ACC112 (cell line): ENCODE measurements at regions not wholly inside any gene's neighbourhood (a gene's known extent, or its start where the extent isn't known, plus 50 kb on each side); places are given as distances from the start of the nearest gene placed in this dataset.

ENCODE experiments used
- H2AFZ ChIP-seq: fragments of 200-600 bp; sonication (generic); one replicate; pipeline ENCODE4 v1.6.0; 2017; ENCODE audit warnings: antibody characterized with exemption, low read length; ENCODE audit not compliant: unreplicated experiment
- H3K27ac ChIP-seq: fragments of 200-600 bp; sonication (generic); 2 replicates; pipeline ENCODE4 v1.5.1; 2014; ENCODE audit warnings: low read depth, mild to moderate bottlenecking, antibody characterized with exemption, low read length, moderate library complexity
- H3K27me3 ChIP-seq: fragments of 200-600 bp; sonication (generic); 2 replicates; pipeline ENCODE4 v1.6.1; 2014; ENCODE audit warnings: mild to moderate bottlenecking, antibody characterized with exemption, low read length, moderate library complexity, mixed read lengths; ENCODE audit not compliant: insufficient read depth
- H3K36me3 ChIP-seq: fragments of 200-600 bp; sonication (generic); 2 replicates; pipeline ENCODE4 v1.6.1; 2016; ENCODE audit warnings: mild to moderate bottlenecking, antibody characterized with exemption, low read length, moderate library complexity, mixed read lengths; ENCODE audit not compliant: insufficient read depth
- H3K4me1 ChIP-seq: fragments of 200-600 bp; sonication (generic); one replicate; pipeline ENCODE4 v1.6.1; 2016; ENCODE audit warnings: low read length, mixed read lengths; ENCODE audit not compliant: insufficient read depth, unreplicated experiment, control insufficient read depth
- H3K4me3 ChIP-seq: fragments of 200-600 bp; sonication (generic); 2 replicates; pipeline ENCODE4 v1.5.1; 2014; ENCODE audit warnings: mild to moderate bottlenecking, low read depth, low read length
- H3K79me2 ChIP-seq: fragments of 200-600 bp; sonication (generic); one replicate; pipeline ENCODE4 v1.6.0; 2016; ENCODE audit warnings: low read length; ENCODE audit not compliant: control insufficient read depth, unreplicated experiment, insufficient read depth

DNA sequence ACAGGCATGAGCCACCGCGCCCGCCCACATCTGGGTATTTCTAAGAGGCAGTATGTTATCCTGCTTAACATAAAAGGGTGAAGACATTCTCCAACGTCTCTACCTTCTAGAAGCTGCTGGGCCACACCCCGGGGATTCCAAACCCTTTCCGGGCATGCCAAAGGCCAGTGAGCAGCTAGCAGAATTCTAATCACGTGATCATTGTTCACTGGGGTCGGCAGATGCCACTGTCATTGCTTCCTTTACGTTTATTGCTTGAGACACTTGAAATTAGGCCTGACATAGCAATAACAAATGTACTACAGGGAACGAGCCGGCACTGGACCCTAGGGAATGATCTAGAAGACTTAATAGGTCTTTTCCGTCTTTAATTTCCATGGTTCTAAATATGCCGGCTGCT lies 141.2 kb upstream of the ZFHX3 start:
- no peak overlapping the region for H3K4me3 ChIP-seq
- H3K27me3 ChIP-seq = peaks cover 3% of the 10 kb centered on the region; the same call in 1 of the 2 replicates
- H2AFZ ChIP-seq = no peak overlapping the region
- H3K36me3 ChIP-seq = no peaks in the 10 kb centered on the region
- H3K4me1 ChIP-seq = no peaks in the 10 kb centered on the region
- no peaks in the 10 kb centered on the region for H3K79me2 ChIP-seq
- no peak overlapping the region for H3K27ac ChIP-seq

DNA sequence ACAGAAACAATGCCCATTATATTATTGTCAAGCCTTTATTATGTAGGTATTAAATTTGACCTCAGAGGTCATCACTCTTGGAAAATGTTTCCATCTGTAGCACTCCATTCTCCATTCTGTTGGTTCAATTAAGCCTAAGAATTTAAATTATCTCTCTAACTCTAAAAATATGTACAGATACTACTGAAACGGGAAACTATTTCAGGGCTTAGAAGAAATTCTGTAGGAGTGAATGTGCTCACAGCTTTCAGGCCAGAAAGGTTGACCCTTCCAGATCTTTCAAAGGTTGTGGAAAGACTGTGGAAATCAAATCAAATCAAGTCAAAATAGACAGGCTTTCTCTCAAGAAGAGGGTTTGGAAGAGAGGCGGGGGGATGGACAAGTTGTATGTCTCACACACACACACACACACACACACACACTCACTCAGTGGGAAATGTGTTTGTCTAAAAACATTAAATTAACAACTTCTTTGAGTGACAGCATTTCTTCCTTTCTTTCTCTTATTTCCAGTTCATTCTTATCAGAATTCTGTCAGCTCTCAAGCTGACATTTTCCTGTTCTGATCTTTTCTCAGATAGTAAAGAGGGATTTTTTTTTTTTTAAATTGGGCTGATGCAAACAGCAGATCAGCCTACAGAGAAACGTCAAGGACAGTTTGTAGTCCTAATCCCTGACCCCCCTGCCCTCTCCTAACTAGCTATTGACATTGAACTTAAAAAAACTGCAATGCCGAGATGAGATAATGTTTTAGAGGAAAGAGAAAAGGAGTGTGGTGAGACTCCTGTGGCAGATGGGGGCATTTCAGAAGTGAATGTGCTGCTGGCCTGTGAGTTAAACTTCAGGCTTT lies 139.0 kb upstream of the ZFHX3 start:
- Histone ChIP-seq H3K4me3 (no peak overlapping the region), H3K36me3 (no peaks in the 10 kb centered on the region), H3K27ac (no peak overlapping the region), H3K27me3 (peaks cover 3% of the 10 kb centered on the region; the same call in 1 of the 2 replicates), H3K79me2 (no peaks in the 10 kb centered on the region), H2AFZ (no peak overlapping the region), H3K4me1 (no peaks in the 10 kb centered on the region)

- Histone ChIP-seq H3K27ac (no peak overlapping the region), H3K4me3 (no peak overlapping the region), H3K79me2 (no peaks in the 10 kb centered on the region), H3K36me3 (no peaks in the 10 kb centered on the region), H3K4me1 (no peaks in the 10 kb centered on the region), H3K27me3 (no peaks in the 10 kb centered on the region; the same call in 1 of the 2 replicates), H2AFZ (no peak overlapping the region)
Measured at GRCh38 chr16:73185737-73186136, 137.8 kb upstream of the ZFHX3 start.

DNA sequence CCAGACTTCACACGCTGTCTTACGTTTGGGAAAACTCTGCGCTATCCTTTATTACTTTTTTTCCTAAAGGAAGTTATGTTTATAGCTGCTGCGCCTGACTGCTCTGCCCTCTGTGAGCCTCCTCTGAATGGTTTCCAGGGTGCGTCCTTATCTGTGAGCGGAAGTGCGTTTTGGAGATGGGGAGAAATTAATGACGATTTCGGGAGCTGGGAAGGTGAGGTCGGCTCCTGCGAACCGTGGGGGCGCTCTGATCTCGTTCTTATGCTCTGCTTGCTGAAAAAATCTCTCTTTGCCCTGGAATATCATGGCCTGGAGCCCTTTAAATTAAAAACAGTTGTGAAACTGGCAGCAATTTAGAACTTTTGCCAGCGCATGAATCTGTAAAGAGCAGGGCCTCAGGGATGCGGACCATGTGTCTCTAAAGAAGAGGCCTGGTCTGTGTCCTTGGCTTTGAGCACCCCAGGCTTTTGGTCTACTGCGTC lies 135.7 kb upstream of the ZFHX3 start:
- H3K27ac ChIP-seq = no peak overlapping the region
- H3K27me3 ChIP-seq = no peaks in the 10 kb centered on the region
- no peak overlapping the region for H3K4me3 ChIP-seq
- no peaks in the 10 kb centered on the region for H3K36me3 ChIP-seq
- H3K4me1 ChIP-seq = no peaks in the 10 kb centered on the region
- H3K79me2 ChIP-seq = no peaks in the 10 kb centered on the region
- no peak overlapping the region for H2AFZ ChIP-seq

GRCh38 chr16:73179705-73180331 lies 131.9 kb upstream of the ZFHX3 start:
- Histone ChIP-seq H3K79me2 (no peaks in the 10 kb centered on the region), H3K4me1 (peaks cover 6% of the 10 kb centered on the region), H2AFZ (no peak overlapping the region), H3K27ac (no peak overlapping the region), H3K27me3 (no peaks in the 10 kb centered on the region), H3K36me3 (no peaks in the 10 kb centered on the region), H3K4me3 (no peak overlapping the region)

DNA sequence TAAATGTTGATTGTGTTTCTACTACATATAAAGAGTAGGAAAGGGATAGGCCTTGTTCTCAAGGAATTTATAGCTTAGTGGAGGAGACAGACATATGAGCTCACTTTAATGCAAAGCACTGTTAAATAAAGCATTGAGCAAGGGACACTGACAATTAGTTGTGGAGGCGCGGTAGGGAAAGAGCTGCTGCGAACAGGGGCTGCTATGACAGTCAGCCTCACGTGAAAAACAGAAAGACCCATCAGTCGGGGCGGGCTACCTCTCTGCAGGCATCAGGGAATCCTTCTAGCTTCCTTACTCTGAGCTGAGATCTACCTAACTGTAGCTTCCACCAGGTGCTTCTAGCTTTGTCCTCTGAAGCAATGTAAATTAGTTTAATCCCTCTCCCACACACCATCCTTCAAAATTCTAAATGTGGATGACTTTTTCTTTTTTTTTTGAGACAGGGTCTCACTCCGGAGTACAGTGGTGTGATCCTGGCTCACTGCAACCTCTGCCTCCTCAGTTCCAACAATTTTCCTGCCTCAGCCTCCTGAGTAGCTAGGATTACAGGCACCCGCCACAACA lies 129.9 kb upstream of the ZFHX3 start:
- Histone ChIP-seq H3K4me3 (no peak overlapping the region), H3K4me1 (peaks cover 11% of the 10 kb centered on the region), H3K79me2 (no peaks in the 10 kb centered on the region), H3K27ac (no peak overlapping the region), H3K36me3 (no peaks in the 10 kb centered on the region), H2AFZ (no peak overlapping the region), H3K27me3 (no peaks in the 10 kb centered on the region)

DNA sequence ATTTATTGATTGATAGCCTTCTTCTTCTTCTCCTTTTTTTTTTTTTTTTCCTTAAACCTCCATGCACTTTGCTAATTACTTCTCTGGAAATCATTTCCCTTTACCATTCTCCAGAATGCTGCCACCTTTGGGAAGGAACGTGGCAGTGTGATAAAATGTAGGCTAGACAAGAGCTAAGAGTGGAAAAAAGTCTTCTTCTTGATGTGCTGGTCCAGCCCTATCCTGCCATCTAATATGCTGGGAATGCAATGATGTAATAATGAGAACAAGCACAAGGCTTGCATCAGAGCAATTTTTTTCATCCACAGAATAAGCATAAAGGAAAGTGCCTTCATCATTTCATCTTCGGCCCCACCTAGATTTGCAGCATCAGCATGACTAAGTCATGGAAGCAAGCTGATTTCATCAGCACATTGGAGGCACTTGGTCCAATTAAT lies 128.7 kb upstream of the ZFHX3 start:
- H3K27ac ChIP-seq = peak overlapping the region; percentile 25
- peaks cover 19% of the 10 kb centered on the region for H3K4me1 ChIP-seq
- no peaks in the 10 kb centered on the region for H3K27me3 ChIP-seq
- no peaks in the 10 kb centered on the region for H3K36me3 ChIP-seq
- H3K79me2 ChIP-seq = no peaks in the 10 kb centered on the region
- H3K4me3 ChIP-seq = no peak overlapping the region
- no peak overlapping the region for H2AFZ ChIP-seq

GRCh38 chr16:73172973-73173709 lies 125.2 kb upstream of the ZFHX3 start:
- Histone ChIP-seq H3K36me3 (no peaks in the 10 kb centered on the region), H3K79me2 (no peaks in the 10 kb centered on the region), H3K27me3 (no peaks in the 10 kb centered on the region), H2AFZ (peak overlapping the region; percentile 27), H3K4me3 (no peak overlapping the region), H3K4me1 (peaks cover 19% of the 10 kb centered on the region), H3K27ac (peak overlapping the region; percentile 66)

DNA sequence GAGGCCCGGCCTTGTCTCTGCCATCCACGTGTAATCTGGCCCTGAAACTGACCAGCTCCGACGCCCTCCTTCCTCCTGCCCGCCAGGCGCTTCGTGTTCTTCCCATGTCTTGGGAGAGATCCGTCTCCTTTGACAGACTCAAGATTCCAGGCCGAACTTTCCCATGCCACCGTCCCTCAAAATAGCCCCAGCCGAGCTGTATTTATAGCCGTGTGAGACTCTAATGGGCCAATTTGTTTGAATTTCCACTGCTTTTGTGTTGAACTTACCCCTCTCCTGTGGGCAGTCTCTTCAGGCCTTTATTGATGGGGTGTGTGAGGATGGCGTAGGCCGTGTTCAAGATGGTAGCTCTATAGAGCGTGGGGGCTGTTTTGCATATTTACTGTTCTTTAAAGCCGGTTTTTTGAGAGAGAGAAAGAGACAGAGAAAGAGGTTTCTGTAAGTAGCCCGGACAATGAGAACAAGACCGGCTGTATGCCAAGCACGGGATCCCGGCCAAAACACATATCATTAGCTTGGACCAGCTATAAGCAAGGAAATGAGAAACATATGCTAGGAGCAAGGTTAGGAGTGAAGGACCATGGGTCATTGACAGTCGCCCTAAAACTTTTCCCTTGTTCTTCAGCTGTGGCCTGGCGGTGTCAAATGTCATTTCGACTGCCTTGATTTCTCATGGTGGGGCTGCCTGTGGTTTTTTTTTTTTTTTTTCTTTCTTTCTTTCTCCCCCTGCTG lies 124.5 kb upstream of the ZFHX3 start:
- peak overlapping the region; percentile 91 for H2AFZ ChIP-seq

DNA sequence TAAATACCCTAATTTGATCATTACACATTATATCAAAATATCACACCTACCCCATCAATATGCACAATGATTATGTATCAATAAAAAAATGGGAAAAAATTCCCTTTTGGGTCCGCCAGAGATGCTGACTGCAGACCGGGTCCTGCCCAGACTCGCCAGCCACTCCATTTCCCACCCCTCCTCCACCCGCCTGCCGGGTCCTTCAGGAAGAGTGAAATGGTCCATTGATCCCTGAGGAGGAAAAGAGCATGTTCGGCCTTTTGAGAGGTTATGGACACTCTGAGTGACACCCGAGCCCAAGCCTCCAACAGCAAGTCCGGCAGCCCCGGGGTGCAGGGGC lies 123.9 kb upstream of the ZFHX3 start:
- H3K79me2 ChIP-seq = no peaks in the 10 kb centered on the region
- H3K4me1 ChIP-seq = peaks cover 27% of the 10 kb centered on the region
- H3K27me3 ChIP-seq = no peaks in the 10 kb centered on the region
- H3K4me3 ChIP-seq = no peak overlapping the region
- no peaks in the 10 kb centered on the region for H3K36me3 ChIP-seq
- no peak overlapping the region for H2AFZ ChIP-seq
- H3K27ac ChIP-seq = peak overlapping the region; percentile 66; the same call in 1 of the 2 replicates

More for the DNA sequence above, 124.5 kb upstream of the ZFHX3 start:
- no peaks in the 10 kb centered on the region for H3K36me3 ChIP-seq
- H3K79me2 ChIP-seq = no peaks in the 10 kb centered on the region
- peak overlapping the region; percentile 66 for H3K27ac ChIP-seq
- peaks cover 22% of the 10 kb centered on the region for H3K4me1 ChIP-seq
- no peaks in the 10 kb centered on the region for H3K27me3 ChIP-seq
- H3K4me3 ChIP-seq = 0 out of 2 replicates have a peak overlapping the region, but pooled peaks have one; percentile 6
